ENCODE measurements at regions not wholly inside any gene's neighbourhood (a gene's known extent, or its start where the extent isn't known, plus 50 kb on each side); places are given as distances from the start of the nearest gene placed in this dataset.
"Not testable (repeated sequence)": the region's sequence is repeated elsewhere in the genome, so short reads cannot be mapped to it uniquely, and the experiment has no call there.

DNA sequence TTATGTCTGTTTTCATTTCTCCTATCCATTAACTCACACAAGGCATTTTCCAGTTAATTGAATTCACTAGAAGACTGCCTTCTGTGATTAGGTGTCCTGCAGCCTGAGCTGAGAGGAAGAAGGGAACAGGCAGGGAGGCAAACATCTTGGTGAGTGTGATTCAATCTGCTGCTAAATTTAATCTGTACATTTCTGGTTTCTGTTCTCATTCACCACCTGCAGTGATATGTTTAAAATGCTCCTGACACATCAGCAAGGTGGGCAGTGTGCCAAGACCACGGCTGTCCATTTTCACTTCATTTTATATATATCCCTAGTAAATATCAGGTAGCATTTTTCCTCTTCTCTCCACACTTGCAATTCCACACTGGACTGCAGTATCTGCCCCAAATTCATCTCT is 416.5 kb downstream of the TMEM135 start:
- H3K27me3 ChIP-seq (ENCODE audit: control insufficient read depth, insufficient read depth, low read length): no peaks in the 10 kb centered on the region
- H3K4me3 ChIP-seq (ENCODE audit: low read depth, low read length): no peak overlapping the region
- H3K36me3 ChIP-seq (ENCODE audit: control insufficient read depth, insufficient read depth, low read length): no peaks in the 10 kb centered on the region
- TF ChIP-seq, protein P1, sequence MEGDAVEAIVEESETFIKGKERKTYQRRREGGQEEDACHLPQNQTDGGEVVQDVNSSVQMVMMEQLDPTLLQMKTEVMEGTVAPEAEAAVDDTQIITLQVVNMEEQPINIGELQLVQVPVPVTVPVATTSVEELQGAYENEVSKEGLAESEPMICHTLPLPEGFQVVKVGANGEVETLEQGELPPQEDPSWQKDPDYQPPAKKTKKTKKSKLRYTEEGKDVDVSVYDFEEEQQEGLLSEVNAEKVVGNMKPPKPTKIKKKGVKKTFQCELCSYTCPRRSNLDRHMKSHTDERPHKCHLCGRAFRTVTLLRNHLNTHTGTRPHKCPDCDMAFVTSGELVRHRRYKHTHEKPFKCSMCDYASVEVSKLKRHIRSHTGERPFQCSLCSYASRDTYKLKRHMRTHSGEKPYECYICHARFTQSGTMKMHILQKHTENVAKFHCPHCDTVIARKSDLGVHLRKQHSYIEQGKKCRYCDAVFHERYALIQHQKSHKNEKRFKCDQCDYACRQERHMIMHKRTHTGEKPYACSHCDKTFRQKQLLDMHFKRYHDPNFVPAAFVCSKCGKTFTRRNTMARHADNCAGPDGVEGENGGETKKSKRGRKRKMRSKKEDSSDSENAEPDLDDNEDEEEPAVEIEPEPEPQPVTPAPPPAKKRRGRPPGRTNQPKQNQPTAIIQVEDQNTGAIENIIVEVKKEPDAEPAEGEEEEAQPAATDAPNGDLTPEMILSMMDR (IDR thresholded peaks at IDR 0.05; ENCODE audit: insufficient read depth, low read depth, low read length): no peak
- POLR2A ChIA-PET: no interaction called here
- CTCF ChIA-PET: interaction anchor here (0.5 to 1.3 kb wide), 6 partner anchors 8 to 16 kb away, joined by 3 to 6 read pairs (median 3); no protein-coding TSS in a partner anchor
- no peak for DNase-seq (ENCODE audit: low read depth)

DNA sequence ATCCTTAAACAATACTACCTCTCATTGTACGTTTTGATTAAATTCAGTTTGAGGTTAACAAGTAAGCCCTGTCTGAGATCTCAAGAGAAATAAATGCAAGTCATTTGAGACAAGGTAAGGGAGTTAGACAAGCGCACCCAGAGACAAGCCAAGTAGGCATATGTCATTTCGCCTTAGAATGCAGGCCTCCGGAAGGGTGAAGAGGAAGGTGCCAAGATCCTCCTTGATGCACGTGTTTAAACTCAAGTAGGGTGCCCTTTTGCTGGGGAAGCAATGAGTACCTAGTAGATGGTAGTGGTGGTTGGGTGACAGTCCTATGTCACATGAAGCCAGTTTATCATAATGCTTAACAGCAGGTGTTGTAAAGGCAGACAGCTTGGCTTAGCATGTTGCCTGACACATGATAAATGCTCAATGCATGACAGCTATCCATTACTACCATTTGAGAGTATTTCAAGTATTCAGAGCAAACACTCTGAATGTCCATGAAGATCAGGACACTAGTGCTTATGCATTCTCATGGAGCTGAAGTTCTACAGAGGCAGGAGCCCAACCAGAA is 415.9 kb downstream of the TMEM135 start:
- no peak for DNase-seq (ENCODE audit: low read depth)
- H3K36me3 ChIP-seq (ENCODE audit: control insufficient read depth, insufficient read depth, low read length): no peaks in the 10 kb centered on the region
- TF ChIP-seq, protein P1 (IDR thresholded peaks at IDR 0.05; ENCODE audit: insufficient read depth, low read depth, low read length): no peak
- CTCF ChIA-PET: interaction anchor here (0.8 to 1.3 kb wide), 6 partner anchors 9 to 14 kb away, joined by 3 to 6 read pairs (median 3); no protein-coding TSS in a partner anchor
- POLR2A ChIA-PET: no interaction called here
- H3K4me3 ChIP-seq (ENCODE audit: low read depth, low read length): no peak overlapping the region
- H3K27me3 ChIP-seq (ENCODE audit: control insufficient read depth, insufficient read depth, low read length): no peaks in the 10 kb centered on the region

DNA sequence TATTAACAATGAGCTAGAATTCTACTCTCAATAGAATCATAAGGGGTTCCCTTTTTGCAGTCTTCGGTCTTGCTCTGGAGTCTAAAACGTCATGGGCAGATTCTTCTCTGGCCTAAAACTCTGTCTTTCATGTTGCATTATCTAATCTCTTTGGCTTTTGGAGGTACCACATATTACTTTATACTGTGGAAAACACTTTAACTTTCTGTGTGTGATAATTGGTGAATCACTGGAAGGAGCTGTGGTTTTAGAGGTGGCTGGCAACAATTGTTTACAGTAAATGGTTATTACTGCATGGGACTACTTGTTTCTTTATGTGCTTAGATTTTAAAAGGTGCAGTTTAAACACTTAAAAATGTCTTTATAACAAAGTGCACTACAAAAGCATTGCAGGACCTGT is 414.3 kb downstream of the TMEM135 start:
- H3K4me3 ChIP-seq (ENCODE audit: low read depth, low read length); H3K27me3 ChIP-seq (ENCODE audit: control insufficient read depth, insufficient read depth, low read length); POLR2A ChIA-PET; DNase-seq (ENCODE audit: low read depth); H3K36me3 ChIP-seq (ENCODE audit: control insufficient read depth, insufficient read depth, low read length): not testable (repeated sequence)
- CTCF ChIA-PET: interaction anchor here (1.3 kb wide), 1 partner anchor 98 kb away, joined by 3 read pairs; no protein-coding TSS in a partner anchor

DNA sequence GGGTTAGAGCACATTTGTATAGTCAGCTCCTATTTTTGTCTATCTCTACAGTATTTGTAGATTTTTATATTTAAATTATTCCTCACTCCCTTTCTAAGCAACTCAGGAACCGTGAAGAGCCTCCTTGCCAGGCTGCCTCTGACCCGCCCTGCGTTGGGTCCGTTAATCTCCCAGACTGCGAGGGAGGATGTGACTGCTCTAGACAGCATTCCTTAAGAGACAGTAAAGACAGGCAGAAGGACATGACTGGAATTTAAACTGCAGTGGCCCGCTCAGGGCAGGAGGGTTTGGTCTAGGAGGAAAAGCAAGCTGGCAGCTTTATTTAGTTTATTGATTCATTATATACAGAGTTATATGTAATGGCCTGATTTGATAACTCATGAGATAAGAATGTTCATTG is 413.7 kb downstream of the TMEM135 start:
- no peaks in the 10 kb centered on the region for H3K36me3 ChIP-seq (ENCODE audit: control insufficient read depth, insufficient read depth, low read length)

DNA sequence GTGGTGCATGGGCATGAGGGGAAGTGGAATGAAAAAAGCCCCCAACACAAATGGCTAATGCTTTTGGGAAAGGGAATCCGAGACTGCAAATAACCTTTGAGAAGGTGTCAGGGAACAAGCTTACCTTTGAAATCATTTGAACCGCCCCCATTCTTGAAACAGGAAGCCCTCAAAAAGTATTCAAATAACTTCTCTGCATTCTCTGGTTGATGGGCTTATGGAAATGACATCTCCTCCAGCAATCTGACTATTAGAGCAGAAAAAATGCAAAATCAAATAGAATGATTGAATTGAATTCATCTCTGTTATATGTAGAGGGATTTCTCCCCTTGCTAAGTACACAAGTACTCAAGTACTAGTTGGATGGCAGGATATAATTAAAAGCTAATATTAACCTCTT is 409.9 kb downstream of the TMEM135 start:
- TF ChIP-seq, protein P1 (IDR thresholded peaks at IDR 0.05; ENCODE audit: insufficient read depth, low read depth, low read length): no peak
- no peak for DNase-seq (ENCODE audit: low read depth)
- ChIA-PET CTCF (no interaction called here), POLR2A (no interaction called here)
- no peaks in the 10 kb centered on the region for H3K36me3 ChIP-seq (ENCODE audit: control insufficient read depth, insufficient read depth, low read length)
- H3K27me3 ChIP-seq (ENCODE audit: control insufficient read depth, insufficient read depth, low read length): no peaks in the 10 kb centered on the region
- H3K4me3 ChIP-seq (ENCODE audit: low read depth, low read length): no peak overlapping the region

More for the DNA sequence above, 413.7 kb downstream of the TMEM135 start:
- Histone ChIP-seq H3K4me3 (ENCODE audit: low read depth, low read length) (no peak overlapping the region), H3K27me3 (ENCODE audit: control insufficient read depth, insufficient read depth, low read length) (no peaks in the 10 kb centered on the region)
- no peak for DNase-seq (ENCODE audit: low read depth)
- CTCF ChIA-PET: interaction anchor here (0.9 to 1.3 kb wide), 2 partner anchors 97 to 604 kb away, joined by 3 read pairs; no protein-coding TSS in a partner anchor
- TF ChIP-seq, protein P1 (IDR thresholded peaks at IDR 0.05; ENCODE audit: insufficient read depth, low read depth, low read length): no peak
- POLR2A ChIA-PET: no interaction called here

DNA sequence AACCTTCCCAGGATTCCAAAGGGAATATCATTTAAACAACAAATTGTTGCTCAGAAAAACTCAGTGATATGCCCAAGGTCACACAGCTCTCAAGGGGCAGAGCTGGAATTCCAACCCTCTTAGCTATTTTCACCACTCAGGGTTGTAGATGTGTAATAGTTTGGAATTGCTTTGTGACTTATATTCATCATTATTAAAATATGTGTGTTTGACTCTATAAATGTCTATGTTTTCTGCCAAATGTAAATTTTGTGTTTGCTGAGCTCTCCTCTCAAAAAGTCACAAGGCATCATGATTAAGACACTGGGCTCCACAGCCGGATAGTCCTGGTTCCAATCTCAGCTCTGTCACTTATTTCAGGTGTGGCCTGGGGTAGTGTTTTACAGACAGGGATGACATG is 407.3 kb downstream of the TMEM135 start:
- TF ChIP-seq, protein P1 (IDR thresholded peaks at IDR 0.05; ENCODE audit: insufficient read depth, low read depth, low read length): no peak
- Histone ChIP-seq H3K27me3 (ENCODE audit: control insufficient read depth, insufficient read depth, low read length) (no peaks in the 10 kb centered on the region), H3K4me3 (ENCODE audit: low read depth, low read length) (no peak overlapping the region), H3K36me3 (ENCODE audit: control insufficient read depth, insufficient read depth, low read length) (no peaks in the 10 kb centered on the region)
- peak; percentile 56 for DNase-seq (ENCODE audit: low read depth)
- CTCF ChIA-PET: interaction anchor here (0.7 to 2.3 kb wide), 6 partner anchors 9 to 28 kb away, joined by 3 to 10 read pairs (median 4); no protein-coding TSS in a partner anchor
- POLR2A ChIA-PET: interaction anchor here (1.5 kb wide), 1 partner anchor 13 kb away, joined by 4 read pairs; no protein-coding TSS in a partner anchor
